Tibial nerve (tissue), 3 donors: ENCODE measurements at regions not wholly inside any gene's neighbourhood (a gene's known extent, or its start where the extent isn't known, plus 50 kb on each side); places are given as distances from the start of the nearest gene placed in this dataset.

Experiments used
- CTCF ChIP-seq, 5 experiments: fragments of 200-600 bp in 3 of 5; fragments of 450-650 bp in 2 of 5; sonication (generic) in 3 of 5; IDR thresholded peaks; one replicate each; pipeline ENCODE4 v1.5.1; 2016 to 2019; ENCODE audit warnings: antibody characterized with exemption in 5 of 5, mild to moderate bottlenecking in 3 of 5, moderate library complexity in 2 of 5
- POLR2A ChIP-seq, 2 donors: fragments of 450-650 bp; IDR thresholded peaks; one replicate each; pipeline ENCODE4 v1.6.1; 2017; ENCODE audit warnings: antibody characterized with exemption in 2 of 2, mild to moderate bottlenecking in 2 of 2, moderate library complexity in 2 of 2

DNA sequence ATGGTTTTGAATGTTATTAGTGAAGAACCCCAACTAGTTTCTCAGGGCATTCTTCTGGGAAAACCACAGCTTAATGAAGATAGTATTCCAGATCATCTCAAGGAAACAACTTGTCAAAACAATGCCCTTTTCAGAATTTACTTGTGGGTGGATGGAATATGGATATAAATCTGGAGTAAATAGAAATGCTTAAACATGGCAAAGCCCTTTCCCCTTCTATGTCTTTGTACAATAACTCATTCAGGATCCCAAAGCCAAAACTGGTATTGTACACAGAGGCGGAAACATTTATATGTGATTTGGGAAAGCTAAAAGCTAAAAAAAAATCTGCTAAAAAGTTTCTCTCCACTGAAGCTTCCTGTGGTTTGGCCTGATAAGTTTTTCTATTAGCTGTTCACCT lies 55.5 kb upstream of the RGS5 start:
- no peak for TF ChIP-seq CTCF (IDR thresholded peaks at IDR 0.05)
- no peak for TF ChIP-seq POLR2A (IDR thresholded peaks at IDR 0.05)
